ENCODE measurements at regions not wholly inside any gene's neighbourhood (a gene's known extent, or its start where the extent isn't known, plus 50 kb on each side); places are given as distances from the start of the nearest gene placed in this dataset.

- peaks cover 0 to 24% (median 7%) of the 10 kb centered on the region in 4 donors for H3K4me1 ChIP-seq
- no peak for TF ChIP-seq CTCF (IDR thresholded peaks at IDR 0.05)
- no peak for TF ChIP-seq POLR2A (IDR thresholded peaks at IDR 0.05)
- WGBS (ENCODE audit: insufficient coverage, low coverage, low lambda C conversion rate, missing lambda C conversion rate): 67% methylated on average over 10 of the region's 10 CpGs
- peak overlapping the region; percentile 26 to 55 (median 48) for H3K27ac ChIP-seq
- H3K36me3 ChIP-seq: no peaks in the 10 kb centered on the region
- H3K4me3 ChIP-seq: no peak overlapping the region
- DNase-seq: no peak
- ATAC-seq: no peak
- no peaks in the 10 kb centered on the region for H3K27me3 ChIP-seq
- H3K9me3 ChIP-seq: no peaks in the 10 kb centered on the region
- intact Hi-C loops (cut with DNase I): no loop called here
Observed at GRCh38 chr14:64645220-64645892, 58.9 kb upstream of the PLEKHG3 start.

GRCh38 chr14:64646103-64646502 is 58.1 kb upstream of the PLEKHG3 start:
- TF ChIP-seq POLR2A (IDR thresholded peaks at IDR 0.05) (no peak), CTCF (IDR thresholded peaks at IDR 0.05) (no peak)
- ATAC-seq (peak in 3 of 4 donors; percentile 13 to 46 (median 25)), DNase-seq (peak in 1 of 3 donors; percentile 56)
- H3K36me3 ChIP-seq: no peaks in the 10 kb centered on the region
- H3K27me3 ChIP-seq: no peaks in the 10 kb centered on the region
- no peaks in the 10 kb centered on the region for H3K9me3 ChIP-seq
- H3K4me3 ChIP-seq: no peak overlapping the region
- intact Hi-C loops (cut with DNase I): no loop called here
- peak overlapping the region in 2 of 3 donors; percentile 1 to 42 for H3K27ac ChIP-seq
- H3K4me1 ChIP-seq: peaks cover 0 to 24% (median 7%) of the 10 kb centered on the region in 4 donors
- 39% methylated on average over 5 of the region's 5 CpGs for WGBS (ENCODE audit: insufficient coverage, low coverage, low lambda C conversion rate, missing lambda C conversion rate)

- peaks cover 0 to 35% (median 7%) of the 10 kb centered on the region in 4 donors for H3K4me1 ChIP-seq
- ATAC-seq (peak; percentile 55 to 75 (median 70)), DNase-seq (peak; percentile 59 to 82 (median 78))
- H3K27me3 ChIP-seq: no peaks in the 10 kb centered on the region
- TF ChIP-seq POLR2A (IDR thresholded peaks at IDR 0.05) (no peak), CTCF (IDR thresholded peaks at IDR 0.05) (no peak)
- peak overlapping the region; percentile 68 to 92 (median 85) for H3K27ac ChIP-seq
- intact Hi-C loops (cut with DNase I): no loop called here
- H3K36me3 ChIP-seq: no peaks in the 10 kb centered on the region
- no peaks in the 10 kb centered on the region for H3K9me3 ChIP-seq
- WGBS (ENCODE audit: insufficient coverage, low coverage, low lambda C conversion rate, missing lambda C conversion rate): 41% methylated on average over 12 of the region's 13 CpGs
- peak overlapping the region in 2 of 3 donors; percentile 28 to 35 for H3K4me3 ChIP-seq
Observed at GRCh38 chr14:64649383-64649998, 54.7 kb upstream of the PLEKHG3 start.

GRCh38 chr14:64653900-64654245 is 50.4 kb upstream of the PLEKHG3 start:
- no peak for ATAC-seq

More at GRCh38 chr14:64653900-64654245, 50.4 kb upstream of the PLEKHG3 start:
- H3K27me3 ChIP-seq: no peaks in the 10 kb centered on the region
- H3K9me3 ChIP-seq: no peaks in the 10 kb centered on the region
- no peak for DNase-seq
- TF ChIP-seq CTCF (IDR thresholded peaks at IDR 0.05) (no peak), POLR2A (IDR thresholded peaks at IDR 0.05) (no peak)
- no peak overlapping the region for H3K4me3 ChIP-seq
- H3K4me1 ChIP-seq: peaks cover 0 to 43% (median 14%) of the 10 kb centered on the region in 4 donors
- H3K27ac ChIP-seq: peak overlapping the region; percentile 63 to 92 (median 78)
- no peaks in the 10 kb centered on the region for H3K36me3 ChIP-seq
- 84% methylated on average over 5 of the region's 5 CpGs for WGBS (ENCODE audit: insufficient coverage, low coverage, low lambda C conversion rate, missing lambda C conversion rate)
- intact Hi-C loops (cut with DNase I): no loop called here
